IPS-20b (cell line): ENCODE measurements at regions not wholly inside any gene's neighbourhood (a gene's known extent, or its start where the extent isn't known, plus 50 kb on each side); places are given as distances from the start of the nearest gene placed in this dataset.

Experiments
- H3K27ac ChIP-seq: one replicate; pipeline ENCODE4 v1.5.1; 2013; ENCODE audit warnings: low read length
- H3K27me3 ChIP-seq: 2 replicates; pipeline ENCODE4 v1.6.1; 2013; ENCODE audit warnings: mild to moderate bottlenecking, low read length, inconsistent platforms; ENCODE audit not compliant: insufficient read depth
- H3K36me3 ChIP-seq: 2 replicates; pipeline ENCODE4 v1.6.1; 2013; ENCODE audit warnings: low read depth, mild to moderate bottlenecking, inconsistent platforms, low read length, moderate library complexity; ENCODE audit not compliant: insufficient read depth
- H3K4me1 ChIP-seq: 2 replicates; pipeline ENCODE4 v1.6.1; 2013; ENCODE audit warnings: mild to moderate bottlenecking, control low read depth, inconsistent platforms, low read length, moderate library complexity; ENCODE audit not compliant: insufficient read depth
- H3K4me3 ChIP-seq: 2 replicates; pipeline ENCODE4 v1.5.1; 2013; ENCODE audit warnings: mild to moderate bottlenecking, low read length, inconsistent platforms
- H3K9ac ChIP-seq: 2 replicates; pipeline ENCODE4 v1.6.1; 2013; ENCODE audit warnings: low read depth, mild to moderate bottlenecking, inconsistent platforms, low read length, moderate library complexity
- H3K9me3 ChIP-seq: 2 replicates; pipeline ENCODE4 v1.6.1; 2013; ENCODE audit warnings: mild to moderate bottlenecking, low read depth, low read length, inconsistent platforms; ENCODE audit not compliant: insufficient read depth

GRCh38 chr14:85263916-85264675 lies 265.8 kb upstream of the FLRT2 start:
- no peaks in the 10 kb centered on the region for H3K9me3 ChIP-seq
- H3K27ac ChIP-seq = no peak overlapping the region
- H3K36me3 ChIP-seq = no peaks in the 10 kb centered on the region
- H3K4me1 ChIP-seq = no peaks in the 10 kb centered on the region
- no peaks in the 10 kb centered on the region for H3K27me3 ChIP-seq
- H3K4me3 ChIP-seq = no peak overlapping the region
- H3K9ac ChIP-seq = no peak overlapping the region

GRCh38 chr14:85273099-85273677 lies 256.8 kb upstream of the FLRT2 start:
- H3K9me3 ChIP-seq = no peaks in the 10 kb centered on the region
- H3K4me3 ChIP-seq = no peak overlapping the region
- no peaks in the 10 kb centered on the region for H3K27me3 ChIP-seq
- H3K4me1 ChIP-seq = no peaks in the 10 kb centered on the region
- no peak overlapping the region for H3K27ac ChIP-seq
- no peaks in the 10 kb centered on the region for H3K36me3 ChIP-seq
- no peak overlapping the region for H3K9ac ChIP-seq

GRCh38 chr14:85273952-85274351 lies 256.0 kb upstream of the FLRT2 start:
- Histone ChIP-seq H3K4me3 (no peak overlapping the region), H3K4me1 (no peaks in the 10 kb centered on the region), H3K27ac (no peak overlapping the region), H3K9ac (no peak overlapping the region), H3K27me3 (no peaks in the 10 kb centered on the region), H3K9me3 (no peaks in the 10 kb centered on the region), H3K36me3 (no peaks in the 10 kb centered on the region)

GRCh38 chr14:85276161-85276978 lies 253.6 kb upstream of the FLRT2 start:
- Histone ChIP-seq H3K27ac (no peak overlapping the region), H3K9ac (no peak overlapping the region), H3K4me3 (no peak overlapping the region), H3K9me3 (no peaks in the 10 kb centered on the region), H3K36me3 (no peaks in the 10 kb centered on the region), H3K27me3 (no peaks in the 10 kb centered on the region), H3K4me1 (no peaks in the 10 kb centered on the region)

- H3K9me3 ChIP-seq = no peaks in the 10 kb centered on the region
- no peak overlapping the region for H3K9ac ChIP-seq
- H3K27ac ChIP-seq = no peak overlapping the region
- H3K4me3 ChIP-seq = no peak overlapping the region
- H3K36me3 ChIP-seq = no peaks in the 10 kb centered on the region
- no peaks in the 10 kb centered on the region for H3K4me1 ChIP-seq
- no peaks in the 10 kb centered on the region for H3K27me3 ChIP-seq
Measured at GRCh38 chr14:85276979-85277228, 253.0 kb upstream of the FLRT2 start.

GRCh38 chr14:85279407-85279806 lies 250.5 kb upstream of the FLRT2 start:
- Histone ChIP-seq H3K9me3 (no peaks in the 10 kb centered on the region), H3K27me3 (no peaks in the 10 kb centered on the region), H3K36me3 (no peaks in the 10 kb centered on the region), H3K4me1 (no peaks in the 10 kb centered on the region), H3K9ac (no peak overlapping the region), H3K27ac (no peak overlapping the region), H3K4me3 (no peak overlapping the region)

GRCh38 chr14:85280074-85280473 lies 249.9 kb upstream of the FLRT2 start:
- H3K4me1 ChIP-seq = no peaks in the 10 kb centered on the region
- no peak overlapping the region for H3K27ac ChIP-seq
- H3K36me3 ChIP-seq = no peaks in the 10 kb centered on the region
- no peaks in the 10 kb centered on the region for H3K27me3 ChIP-seq
- H3K9ac ChIP-seq = no peak overlapping the region
- no peaks in the 10 kb centered on the region for H3K9me3 ChIP-seq
- H3K4me3 ChIP-seq = no peak overlapping the region

GRCh38 chr14:85281921-85282320 lies 248.0 kb upstream of the FLRT2 start:
- H3K27me3 ChIP-seq = no peaks in the 10 kb centered on the region
- no peak overlapping the region for H3K27ac ChIP-seq
- H3K4me1 ChIP-seq = no peaks in the 10 kb centered on the region
- no peak overlapping the region for H3K9ac ChIP-seq
- H3K36me3 ChIP-seq = no peaks in the 10 kb centered on the region
- no peaks in the 10 kb centered on the region for H3K9me3 ChIP-seq
- no peak overlapping the region for H3K4me3 ChIP-seq

GRCh38 chr14:85288041-85288440 lies 241.9 kb upstream of the FLRT2 start:
- H3K27me3 ChIP-seq = no peaks in the 10 kb centered on the region
- no peak overlapping the region for H3K27ac ChIP-seq
- H3K9me3 ChIP-seq = no peaks in the 10 kb centered on the region
- H3K4me3 ChIP-seq = no peak overlapping the region
- no peaks in the 10 kb centered on the region for H3K4me1 ChIP-seq
- no peak overlapping the region for H3K9ac ChIP-seq
- H3K36me3 ChIP-seq = no peaks in the 10 kb centered on the region

- H3K36me3 ChIP-seq = no peaks in the 10 kb centered on the region
- H3K9me3 ChIP-seq = no peaks in the 10 kb centered on the region
- no peak overlapping the region for H3K9ac ChIP-seq
- H3K4me3 ChIP-seq = no peak overlapping the region
- H3K27ac ChIP-seq = no peak overlapping the region
- H3K27me3 ChIP-seq = no peaks in the 10 kb centered on the region
- no peaks in the 10 kb centered on the region for H3K4me1 ChIP-seq
Measured at GRCh38 chr14:85291731-85292130, 238.2 kb upstream of the FLRT2 start.

GRCh38 chr14:85293612-85294234 lies 236.2 kb upstream of the FLRT2 start:
- Histone ChIP-seq H3K36me3 (no peaks in the 10 kb centered on the region), H3K27ac (no peak overlapping the region), H3K27me3 (no peaks in the 10 kb centered on the region), H3K4me3 (no peak overlapping the region), H3K9me3 (no peaks in the 10 kb centered on the region), H3K4me1 (no peaks in the 10 kb centered on the region), H3K9ac (no peak overlapping the region)

GRCh38 chr14:85295318-85295717 lies 234.6 kb upstream of the FLRT2 start:
- no peak overlapping the region for H3K27ac ChIP-seq
- no peak overlapping the region for H3K4me3 ChIP-seq
- no peaks in the 10 kb centered on the region for H3K9me3 ChIP-seq
- H3K4me1 ChIP-seq = no peaks in the 10 kb centered on the region
- H3K9ac ChIP-seq = no peak overlapping the region
- H3K27me3 ChIP-seq = no peaks in the 10 kb centered on the region
- no peaks in the 10 kb centered on the region for H3K36me3 ChIP-seq
